ENCODE measurements at regions not wholly inside any gene's neighbourhood (a gene's known extent, or its start where the extent isn't known, plus 50 kb on each side); places are given as distances from the start of the nearest gene placed in this dataset.

- TF ChIP-seq CTCF (conservative IDR thresholded peaks at IDR 0.05; ENCODE audit: low read length) (no peak), EZH2phosphoT487 (IDR thresholded peaks at IDR 0.05; ENCODE audit: borderline replicate concordance, low read depth, low read length) (no peak)
Observed at GRCh38 chr1:147822292-147822691, 61.9 kb upstream of the GJA5 start.

All from OCI-LY7 (cell line).